IPS DF 19.7 (cell line): ENCODE measurements at regions not wholly inside any gene's neighbourhood (a gene's known extent, or its start where the extent isn't known, plus 50 kb on each side); places are given as distances from the start of the nearest gene placed in this dataset.

Source experiments
- DNase-seq: peaks from one replicate; pipeline ENCODE4 v3.0.0-alpha.2; 2013; ENCODE audit warnings: low read depth, low spot score

GRCh38 chr11:40062616-40063015, 1396.8 kb downstream of the LRRC4C start:
- no peak for DNase-seq

GRCh38 chr11:40061221-40061620, 1398.2 kb downstream of the LRRC4C start:
- DNase-seq, result no peak

DNA sequence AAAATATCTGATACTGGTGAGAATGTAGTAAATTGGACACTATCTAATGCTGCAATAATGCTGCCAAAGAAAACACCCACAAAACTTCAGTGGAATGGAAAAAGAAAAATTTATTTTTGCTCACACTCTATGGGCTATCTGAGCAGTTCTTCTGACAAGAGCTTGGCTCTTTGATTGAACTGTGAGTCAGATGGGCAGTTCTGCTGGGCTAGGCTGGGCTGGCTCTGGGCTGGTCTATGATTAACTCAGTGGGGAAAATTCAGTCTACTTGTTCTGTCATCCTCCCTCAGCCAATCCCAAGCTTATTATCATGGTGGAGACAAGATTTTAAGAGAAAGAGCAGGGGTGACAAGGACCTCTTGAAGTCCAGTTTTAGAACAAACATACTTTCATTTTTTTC, 1404.8 kb downstream of the LRRC4C start:
- DNase-seq, result no peak

GRCh38 chr11:40045312-40045711, 1414.1 kb downstream of the LRRC4C start:
- no peak for DNase-seq

GRCh38 chr11:40037005-40037404, 1422.4 kb downstream of the LRRC4C start:
- peak; percentile 15 for DNase-seq

DNA sequence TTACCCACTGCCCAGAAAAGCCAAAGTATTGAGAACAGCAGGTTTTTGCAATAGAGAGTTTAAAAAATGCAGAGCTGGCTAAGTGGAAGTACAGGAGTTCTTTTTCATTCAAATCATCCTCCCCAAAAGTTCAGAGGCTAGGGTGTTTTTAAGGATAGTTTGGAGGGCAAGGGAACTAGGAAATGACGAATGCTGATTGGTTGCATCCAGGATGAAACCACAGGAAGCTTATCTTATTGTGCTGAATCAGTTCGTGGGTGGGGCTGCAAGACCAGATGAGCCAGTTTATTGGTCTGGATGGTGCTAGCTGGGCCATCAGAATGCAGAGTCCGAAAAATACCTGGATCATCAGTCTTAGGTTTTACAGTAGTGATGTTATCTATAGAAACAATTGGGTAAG, 1427.1 kb downstream of the LRRC4C start:
- DNase-seq, result peak; percentile 68

DNA sequence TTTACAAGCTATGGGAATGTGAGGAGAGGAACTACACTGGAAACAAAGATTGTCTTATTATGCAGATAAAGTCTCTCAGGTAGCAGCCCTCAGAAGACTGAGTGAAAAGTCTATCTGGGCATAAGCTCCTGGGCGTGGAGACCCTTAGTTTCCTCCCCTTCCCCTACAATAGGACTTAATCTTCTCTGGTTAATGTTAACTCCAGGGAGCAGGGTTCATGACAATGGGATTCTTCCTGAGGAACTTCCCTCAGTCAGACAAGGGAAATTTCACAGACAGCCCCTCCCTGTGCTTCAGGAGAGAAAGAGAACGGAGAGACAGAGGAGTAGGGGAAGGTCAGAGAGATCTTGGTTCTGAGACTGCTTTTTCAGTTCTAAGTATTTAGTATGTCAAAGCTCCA, 1428.6 kb downstream of the LRRC4C start:
- DNase-seq, result peak; percentile 57

- no peak for DNase-seq
Measured at GRCh38 chr11:40029391-40029790, 1430.1 kb downstream of the LRRC4C start.

DNA sequence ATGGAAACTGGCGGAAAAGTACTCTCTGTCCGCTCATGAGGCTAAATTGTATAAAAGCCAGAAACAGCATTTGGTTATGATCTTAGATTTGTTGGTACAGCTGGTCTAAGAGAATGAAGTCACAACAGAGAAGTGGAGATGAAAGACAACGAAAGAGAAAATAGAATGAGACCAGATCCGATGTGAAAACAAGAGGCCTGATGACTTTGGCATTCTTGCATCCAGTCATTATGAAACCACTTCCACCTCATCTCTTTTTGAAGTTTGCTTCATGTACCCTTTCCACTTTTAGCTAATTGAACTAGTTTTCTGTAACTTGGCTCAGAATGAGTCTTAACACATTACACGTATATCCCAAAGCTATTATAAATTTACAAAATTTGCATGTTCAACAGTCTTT, 1431.7 kb downstream of the LRRC4C start:
- DNase-seq, result no peak

- no peak for DNase-seq
Measured at GRCh38 chr11:40023724-40024123, 1435.7 kb downstream of the LRRC4C start.

GRCh38 chr11:40010011-40010410, 1449.4 kb downstream of the LRRC4C start:
- no peak for DNase-seq

DNA sequence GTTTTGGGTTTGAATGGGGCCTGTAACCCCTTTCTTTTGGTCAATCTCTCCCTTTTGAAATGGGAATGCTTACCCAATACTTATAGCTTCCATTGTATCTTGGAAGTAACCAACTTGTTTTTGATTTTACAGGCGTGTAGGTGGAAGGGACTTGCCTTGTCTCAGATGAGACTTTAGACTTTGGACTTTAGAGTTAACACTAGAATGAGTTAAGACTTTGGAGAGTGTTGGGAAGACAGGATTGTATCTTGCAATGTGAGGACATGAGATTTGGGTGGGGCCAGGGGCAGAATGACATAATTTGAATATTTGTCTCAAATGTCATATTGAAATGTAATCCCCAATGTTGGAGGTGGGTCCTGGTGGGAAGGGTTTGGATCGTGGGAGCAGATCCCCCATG, 1466.9 kb downstream of the LRRC4C start:
- DNase-seq, result no peak

DNA sequence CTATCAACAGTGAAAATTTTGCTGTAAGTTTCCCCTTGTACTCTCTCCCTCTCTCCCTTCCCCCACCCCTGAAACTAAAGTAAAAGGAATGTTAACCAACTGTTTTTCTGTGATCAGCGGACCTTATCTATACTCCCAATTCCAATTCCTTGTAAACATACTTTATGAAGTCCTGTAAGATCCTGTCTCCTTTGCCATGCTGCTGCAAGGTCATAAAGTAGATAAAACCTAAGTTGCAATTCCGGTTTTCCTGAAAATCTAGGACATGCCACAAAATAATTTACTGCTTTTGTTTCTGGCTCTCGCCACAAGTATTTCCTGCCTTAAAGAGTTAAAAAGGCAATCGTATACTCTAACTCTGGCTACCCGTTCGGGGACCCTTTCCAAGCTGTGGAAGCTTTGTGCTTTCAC, 1469.0 kb downstream of the LRRC4C start:
- DNase-seq, result no peak

- no peak for DNase-seq
Measured at GRCh38 chr11:39975091-39975490, 1484.4 kb downstream of the LRRC4C start.

DNA sequence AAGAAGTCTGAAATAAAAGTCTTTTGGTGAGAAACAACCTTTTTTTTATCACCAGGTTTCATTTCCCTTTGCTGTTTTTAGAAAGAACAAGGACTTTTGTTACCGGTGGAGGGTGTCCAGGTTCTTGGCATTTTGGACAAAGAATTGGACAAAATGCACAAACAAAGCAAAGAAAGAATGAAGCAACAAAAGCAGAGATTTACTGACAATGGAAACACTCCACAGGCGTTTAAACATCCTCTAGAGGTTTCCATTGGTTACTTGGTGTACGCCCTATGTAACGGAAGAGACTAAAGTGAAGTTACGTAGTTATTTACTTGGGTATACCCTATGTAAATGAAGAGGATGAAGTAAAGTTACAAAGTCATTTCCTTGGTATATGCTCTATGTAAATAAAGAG, 1487.0 kb downstream of the LRRC4C start:
- no peak for DNase-seq

DNA sequence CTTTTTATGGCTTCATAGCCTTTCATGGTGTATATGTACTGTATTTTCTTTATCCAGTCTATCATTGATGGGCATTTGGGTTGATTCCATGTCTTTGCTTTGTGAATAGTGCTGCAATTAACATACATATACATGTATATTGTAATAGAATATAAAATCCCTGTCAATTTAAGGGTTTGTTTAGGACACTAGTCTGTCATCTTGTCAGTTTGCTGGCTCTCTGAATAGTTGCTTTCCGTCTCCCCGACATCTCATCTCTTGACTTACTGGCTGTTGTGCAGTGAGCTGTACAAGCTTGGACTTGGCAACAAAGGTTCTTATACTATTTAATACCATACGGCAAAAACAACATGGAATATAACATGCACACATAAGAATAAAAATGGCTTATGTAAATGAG, 1487.5 kb downstream of the LRRC4C start:
- no peak for DNase-seq

DNA sequence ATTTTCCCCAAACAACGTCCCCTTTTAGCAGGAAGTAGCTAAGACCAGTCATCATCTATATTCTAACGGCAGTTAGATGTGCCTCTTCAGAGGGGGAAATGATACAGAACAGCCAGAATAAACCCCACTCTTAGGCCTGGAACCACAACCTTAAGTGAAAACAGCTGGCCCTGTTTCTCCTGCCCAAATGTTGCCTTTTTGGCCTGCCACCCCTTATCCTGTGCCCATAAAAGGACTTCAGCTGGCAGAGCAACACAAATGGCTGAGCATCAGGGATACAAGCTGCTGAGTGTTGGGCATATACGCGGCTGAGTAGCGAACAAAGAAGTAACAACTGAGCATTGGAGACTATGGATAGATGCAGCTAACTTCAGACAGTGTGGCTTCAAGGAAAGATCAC, 1491.4 kb downstream of the LRRC4C start:
- DNase-seq, result no peak

DNA sequence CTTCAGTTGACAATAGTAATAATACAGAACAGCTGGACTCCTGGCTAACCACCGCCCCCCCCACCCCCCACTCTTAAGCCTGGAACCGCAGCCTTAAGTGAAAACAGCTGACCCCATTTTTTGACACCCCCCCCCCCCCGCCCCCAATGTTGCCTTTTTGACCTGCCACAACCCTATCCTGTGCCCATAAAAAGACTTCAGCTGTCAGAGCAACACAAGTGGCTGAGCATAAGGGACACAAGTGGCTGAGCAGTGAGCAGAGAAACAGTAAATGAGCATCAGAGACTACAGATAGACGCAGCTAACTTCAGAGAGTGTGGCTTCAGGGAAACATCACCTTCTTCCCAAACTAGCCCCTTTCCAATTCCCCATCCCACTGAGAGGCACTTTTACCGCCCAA, 1493.8 kb downstream of the LRRC4C start:
- no peak for DNase-seq

DNA sequence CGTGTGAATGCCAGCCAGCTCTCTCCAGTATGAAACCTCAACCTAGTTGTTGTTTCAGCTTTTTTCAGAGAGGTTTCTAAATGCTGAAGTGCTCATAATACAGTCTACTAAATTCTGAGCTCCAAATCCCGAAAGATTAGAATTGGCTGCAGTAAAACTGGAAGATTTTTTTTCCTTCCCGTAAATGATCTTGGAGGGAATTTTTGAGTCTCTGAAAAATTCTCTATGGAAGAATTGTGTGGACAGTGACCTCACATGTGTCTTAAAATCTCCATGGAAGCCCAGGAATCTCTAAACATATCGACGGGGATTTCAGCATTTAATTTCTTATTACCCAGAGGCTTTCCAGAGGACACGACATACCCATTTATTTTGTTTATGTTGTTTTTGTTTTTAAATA, 1499.2 kb downstream of the LRRC4C start:
- no peak for DNase-seq

GRCh38 chr11:39932966-39933365, 1526.5 kb downstream of the LRRC4C start:
- DNase-seq, result no peak

DNA sequence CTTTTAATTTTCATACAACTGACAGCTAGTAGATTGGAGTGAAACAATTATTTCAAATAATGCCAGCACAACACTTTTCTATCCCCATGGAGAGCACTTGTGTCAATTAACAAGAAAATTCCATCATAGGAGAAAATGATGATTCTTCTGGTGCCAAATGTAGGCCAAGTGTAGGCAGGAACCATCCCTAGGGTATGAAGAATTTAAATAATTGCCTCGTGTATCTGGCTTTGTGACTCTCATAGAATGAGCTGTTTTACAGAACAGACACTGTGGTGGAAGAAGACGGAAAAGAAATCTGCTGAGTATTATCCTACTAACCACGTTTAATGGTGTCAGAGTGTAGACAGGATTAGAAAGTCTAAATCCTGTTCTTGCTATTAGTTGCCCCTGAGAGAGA, 1542.2 kb downstream of the LRRC4C start:
- DNase-seq, result no peak

- DNase-seq, result no peak
Measured at GRCh38 chr11:39910087-39910486, 1549.4 kb downstream of the LRRC4C start.

DNA sequence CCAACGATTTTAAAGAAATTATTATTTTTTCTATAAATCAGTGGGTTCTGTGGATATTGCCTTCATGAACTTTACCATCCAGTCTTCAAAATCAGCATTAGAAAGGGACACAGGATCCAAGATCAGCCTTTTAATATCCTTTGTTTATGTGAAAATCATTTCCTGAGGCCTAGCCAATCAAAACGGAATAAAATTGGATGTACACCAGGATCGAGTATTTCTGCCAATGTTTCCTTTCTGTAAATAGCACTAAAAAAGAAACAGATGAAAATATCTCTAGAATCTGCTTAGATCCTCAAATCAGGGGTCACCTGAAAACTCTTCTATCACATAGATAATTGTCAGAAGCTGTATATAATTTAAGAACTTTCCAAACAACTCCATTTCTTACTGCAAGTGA, 1598.5 kb downstream of the LRRC4C start:
- DNase-seq, result no peak

DNA sequence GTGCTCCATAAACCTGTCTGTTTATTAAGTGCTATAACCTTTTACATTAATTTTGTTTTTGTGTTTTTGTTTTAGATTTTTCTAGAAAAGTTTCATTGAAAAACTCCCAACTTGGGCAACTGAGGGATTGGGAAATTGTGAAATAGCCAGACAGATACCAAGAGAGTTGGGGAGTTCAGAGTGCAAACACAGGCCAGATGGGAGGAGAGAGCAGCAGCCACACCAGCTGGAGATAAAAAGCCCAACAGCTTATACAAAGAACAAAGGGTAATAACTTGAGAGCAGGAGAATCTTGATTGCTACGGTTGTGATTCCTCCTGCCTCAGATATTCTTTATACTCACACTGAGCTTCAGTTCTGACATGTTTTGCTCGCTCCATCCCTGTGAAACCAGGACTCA, 1642.2 kb downstream of the LRRC4C start:
- DNase-seq, result no peak

DNA sequence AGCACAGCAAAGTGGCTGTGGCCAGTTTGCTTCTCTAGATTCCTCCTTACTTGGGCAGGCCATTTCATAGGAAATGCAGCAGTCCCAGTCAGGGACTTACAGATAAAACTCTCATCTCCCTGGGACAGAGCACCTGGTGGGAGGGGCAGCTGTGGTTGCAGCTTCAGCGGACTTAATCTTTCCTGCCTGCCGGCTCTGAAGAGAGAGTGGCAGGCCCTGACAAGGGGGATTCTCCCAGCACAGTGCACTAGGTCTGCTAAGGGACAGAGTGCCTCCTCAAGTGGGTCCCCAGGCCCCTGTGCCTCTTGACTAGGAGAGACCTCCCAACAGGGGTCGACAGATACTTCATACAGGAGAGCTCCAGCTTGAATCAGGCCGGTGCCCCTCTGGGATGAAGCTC, 1649.1 kb downstream of the LRRC4C start:
- DNase-seq, result no peak
